ENCODE measurements at regions not wholly inside any gene's neighbourhood (a gene's known extent, or its start where the extent isn't known, plus 50 kb on each side); places are given as distances from the start of the nearest gene placed in this dataset.

- no peaks in the 10 kb centered on the region for H3K27me3 ChIP-seq (ENCODE audit: control insufficient read depth in 1 of 2, insufficient read depth in 1 of 2, low read length in 2 of 2)
- no peak overlapping the region for H4K91ac ChIP-seq (ENCODE audit: low read length)
- no peak overlapping the region for H4K8ac ChIP-seq (ENCODE audit: low read length)
- H2AFZ ChIP-seq (ENCODE audit: low read depth, low read length), result no peak overlapping the region
- WGBS, result 46% methylated on average over 1 of the region's 1 CpG
- no peak overlapping the region for H3K9ac ChIP-seq (ENCODE audit: low read length)
- no peak overlapping the region for H2BK15ac ChIP-seq (ENCODE audit: low read depth, poor library complexity, severe bottlenecking)
- H3K4me3 ChIP-seq (ENCODE audit: insufficient read depth in 1 of 2, low read depth in 1 of 2, low read length in 2 of 2), result no peak overlapping the region
- no peak overlapping the region for H3K14ac ChIP-seq (ENCODE audit: low read length in 2 of 2)
- H2AK5ac ChIP-seq (ENCODE audit: low read length, severe bottlenecking), result no peak overlapping the region
- H3K4ac ChIP-seq (ENCODE audit: low read depth in 1 of 2, low read length in 2 of 2), result no peak overlapping the region
- H3K79me1 ChIP-seq (replicated peaks; ENCODE audit: low read length, poor library complexity, severe bottlenecking), result no peaks in the 10 kb centered on the region
- no peaks in the 10 kb centered on the region for H3K36me3 ChIP-seq (ENCODE audit: control insufficient read depth in 1 of 2, insufficient read depth in 2 of 2, low read depth in 1 of 2, low read length in 2 of 2)
- H3K27ac ChIP-seq (ENCODE audit: low read length, poor library complexity, severe bottlenecking), result no peak overlapping the region
- H3K18ac ChIP-seq (ENCODE audit: low read depth in 1 of 2, low read length in 2 of 2), result no peak overlapping the region
- H2BK5ac ChIP-seq (ENCODE audit: low read depth, low read length, poor library complexity, severe bottlenecking), result no peak overlapping the region
- H3K4me1 ChIP-seq (ENCODE audit: control insufficient read depth, insufficient read depth, low read depth, low read length), result no peaks in the 10 kb centered on the region
- no peak overlapping the region for H3K4me2 ChIP-seq (ENCODE audit: low read length, poor library complexity, severe bottlenecking)
- no peak overlapping the region for H2BK120ac ChIP-seq (ENCODE audit: low read depth, low read length)
- no peak overlapping the region for H3K23ac ChIP-seq (ENCODE audit: low read length in 2 of 2)
- DNase-seq, result no peak
- no peak overlapping the region for H2BK12ac ChIP-seq (ENCODE audit: low read length in 2 of 2)
- H3K9me3 ChIP-seq (ENCODE audit: control insufficient read depth, low read length), result peaks cover 11% of the 10 kb centered on the region
Observed at GRCh38 chr9:31950756-31951155, 433.7 kb upstream of the ACO1 start.

- Histone ChIP-seq H3K23ac (ENCODE audit: low read length in 2 of 2) (no peak overlapping the region), H2BK15ac (ENCODE audit: low read depth, poor library complexity, severe bottlenecking) (no peak overlapping the region), H3K27me3 (ENCODE audit: control insufficient read depth in 1 of 2, insufficient read depth in 1 of 2, low read length in 2 of 2) (no peaks in the 10 kb centered on the region), H3K27ac (ENCODE audit: low read length, poor library complexity, severe bottlenecking) (no peak overlapping the region), H2AFZ (ENCODE audit: low read depth, low read length) (no peak overlapping the region), H3K4me1 (ENCODE audit: control insufficient read depth, insufficient read depth, low read depth, low read length) (no peaks in the 10 kb centered on the region), H3K18ac (ENCODE audit: low read depth in 1 of 2, low read length in 2 of 2) (no peak overlapping the region), H3K36me3 (ENCODE audit: control insufficient read depth in 1 of 2, insufficient read depth in 2 of 2, low read depth in 1 of 2, low read length in 2 of 2) (no peaks in the 10 kb centered on the region), H2BK12ac (ENCODE audit: low read length in 2 of 2) (no peak overlapping the region), H3K14ac (ENCODE audit: low read length in 2 of 2) (no peak overlapping the region), H3K79me1 (replicated peaks; ENCODE audit: low read length, poor library complexity, severe bottlenecking) (no peaks in the 10 kb centered on the region), H3K4me2 (ENCODE audit: low read length, poor library complexity, severe bottlenecking) (no peak overlapping the region), H2AK5ac (ENCODE audit: low read length, severe bottlenecking) (no peak overlapping the region), H4K91ac (ENCODE audit: low read length) (no peak overlapping the region), H3K4ac (ENCODE audit: low read depth in 1 of 2, low read length in 2 of 2) (no peak overlapping the region), H4K8ac (ENCODE audit: low read length) (no peak overlapping the region), H3K4me3 (ENCODE audit: insufficient read depth in 1 of 2, low read depth in 1 of 2, low read length in 2 of 2) (no peak overlapping the region), H2BK120ac (ENCODE audit: low read depth, low read length) (no peak overlapping the region), H3K9me3 (ENCODE audit: control insufficient read depth, low read length) (peaks cover 61% of the 10 kb centered on the region), H2BK5ac (ENCODE audit: low read depth, low read length, poor library complexity, severe bottlenecking) (no peak overlapping the region), H3K9ac (ENCODE audit: low read length) (no peak overlapping the region)
- WGBS, result no CpG with 5 or more reads among the region's 1 CpG
- DNase-seq, result no peak
Observed at GRCh38 chr9:31958572-31958971, 425.9 kb upstream of the ACO1 start.

GRCh38 chr9:31969552-31969951, 414.9 kb upstream of the ACO1 start:
- no peak overlapping the region for H3K18ac ChIP-seq (ENCODE audit: low read depth in 1 of 2, low read length in 2 of 2)
- no peak overlapping the region for H2BK15ac ChIP-seq (ENCODE audit: low read depth, poor library complexity, severe bottlenecking)
- no peak for DNase-seq
- H3K4ac ChIP-seq (ENCODE audit: low read depth in 1 of 2, low read length in 2 of 2), result no peak overlapping the region
- no peak overlapping the region for H3K27ac ChIP-seq (ENCODE audit: low read length, poor library complexity, severe bottlenecking)
- H3K79me1 ChIP-seq (replicated peaks; ENCODE audit: low read length, poor library complexity, severe bottlenecking), result no peaks in the 10 kb centered on the region
- no peak overlapping the region for H4K8ac ChIP-seq (ENCODE audit: low read length)
- H3K14ac ChIP-seq (ENCODE audit: low read length in 2 of 2), result no peak overlapping the region
- H3K9me3 ChIP-seq (ENCODE audit: control insufficient read depth, low read length), result peaks cover 13% of the 10 kb centered on the region
- no peak overlapping the region for H3K4me2 ChIP-seq (ENCODE audit: low read length, poor library complexity, severe bottlenecking)
- no peak overlapping the region for H2BK5ac ChIP-seq (ENCODE audit: low read depth, low read length, poor library complexity, severe bottlenecking)
- H2AK5ac ChIP-seq (ENCODE audit: low read length, severe bottlenecking), result no peak overlapping the region
- H3K36me3 ChIP-seq (ENCODE audit: control insufficient read depth in 1 of 2, insufficient read depth in 2 of 2, low read depth in 1 of 2, low read length in 2 of 2), result no peaks in the 10 kb centered on the region
- H3K27me3 ChIP-seq (ENCODE audit: control insufficient read depth in 1 of 2, insufficient read depth in 1 of 2, low read length in 2 of 2), result no peaks in the 10 kb centered on the region
- H3K4me1 ChIP-seq (ENCODE audit: control insufficient read depth, insufficient read depth, low read depth, low read length), result no peaks in the 10 kb centered on the region
- no peak overlapping the region for H3K23ac ChIP-seq (ENCODE audit: low read length in 2 of 2)
- no peak overlapping the region for H4K91ac ChIP-seq (ENCODE audit: low read length)
- no peak overlapping the region for H2BK12ac ChIP-seq (ENCODE audit: low read length in 2 of 2)
- no peak overlapping the region for H2BK120ac ChIP-seq (ENCODE audit: low read depth, low read length)
- H3K9ac ChIP-seq (ENCODE audit: low read length), result no peak overlapping the region
- no peak overlapping the region for H2AFZ ChIP-seq (ENCODE audit: low read depth, low read length)
- no peak overlapping the region for H3K4me3 ChIP-seq (ENCODE audit: insufficient read depth in 1 of 2, low read depth in 1 of 2, low read length in 2 of 2)
- WGBS, result 9% methylated on average over 2 of the region's 2 CpGs

GRCh38 chr9:31983895-31984294, 400.5 kb upstream of the ACO1 start:
- H3K4me3 ChIP-seq (ENCODE audit: insufficient read depth in 1 of 2, low read depth in 1 of 2, low read length in 2 of 2), result no peak overlapping the region
- no peak overlapping the region for H3K14ac ChIP-seq (ENCODE audit: low read length in 2 of 2)
- DNase-seq, result no peak
- no peaks in the 10 kb centered on the region for H3K4me1 ChIP-seq (ENCODE audit: control insufficient read depth, insufficient read depth, low read depth, low read length)
- H3K9ac ChIP-seq (ENCODE audit: low read length), result no peak overlapping the region
- 50% methylated on average over 1 of the region's 1 CpG for WGBS
- H3K27me3 ChIP-seq (ENCODE audit: control insufficient read depth in 1 of 2, insufficient read depth in 1 of 2, low read length in 2 of 2), result no peaks in the 10 kb centered on the region
- H3K36me3 ChIP-seq (ENCODE audit: control insufficient read depth in 1 of 2, insufficient read depth in 2 of 2, low read depth in 1 of 2, low read length in 2 of 2), result no peaks in the 10 kb centered on the region
- no peak overlapping the region for H2AK5ac ChIP-seq (ENCODE audit: low read length, severe bottlenecking)
- H2BK12ac ChIP-seq (ENCODE audit: low read length in 2 of 2), result no peak overlapping the region
- H4K91ac ChIP-seq (ENCODE audit: low read length), result no peak overlapping the region
- no peak overlapping the region for H2BK15ac ChIP-seq (ENCODE audit: low read depth, poor library complexity, severe bottlenecking)
- H3K79me1 ChIP-seq (replicated peaks; ENCODE audit: low read length, poor library complexity, severe bottlenecking), result no peaks in the 10 kb centered on the region
- H2BK5ac ChIP-seq (ENCODE audit: low read depth, low read length, poor library complexity, severe bottlenecking), result no peak overlapping the region
- H3K4ac ChIP-seq (ENCODE audit: low read depth in 1 of 2, low read length in 2 of 2), result no peak overlapping the region
- H3K18ac ChIP-seq (ENCODE audit: low read depth in 1 of 2, low read length in 2 of 2), result no peak overlapping the region
- H2BK120ac ChIP-seq (ENCODE audit: low read depth, low read length), result no peak overlapping the region
- peaks cover 10% of the 10 kb centered on the region for H3K9me3 ChIP-seq (ENCODE audit: control insufficient read depth, low read length)
- H4K8ac ChIP-seq (ENCODE audit: low read length), result no peak overlapping the region
- no peak overlapping the region for H3K27ac ChIP-seq (ENCODE audit: low read length, poor library complexity, severe bottlenecking)
- H3K4me2 ChIP-seq (ENCODE audit: low read length, poor library complexity, severe bottlenecking), result no peak overlapping the region
- H2AFZ ChIP-seq (ENCODE audit: low read depth, low read length), result no peak overlapping the region
- no peak overlapping the region for H3K23ac ChIP-seq (ENCODE audit: low read length in 2 of 2)
